ENCODE measurements at regions not wholly inside any gene's neighbourhood (a gene's known extent, or its start where the extent isn't known, plus 50 kb on each side); places are given as distances from the start of the nearest gene placed in this dataset.

- TF ChIP-seq EZH2 (IDR thresholded peaks at IDR 0.05; ENCODE audit: insufficient read depth, poor library complexity, severe bottlenecking) (no peak), EZH2phosphoT487 (IDR thresholded peaks at IDR 0.05; ENCODE audit: insufficient read depth, low read depth) (no peak)
These were observed 167.5 kb upstream of the TSHZ2 start for GRCh38 chr20:52804497-52805295.
